Panc1 (cell line): ENCODE measurements at regions not wholly inside any gene's neighbourhood (a gene's known extent, or its start where the extent isn't known, plus 50 kb on each side); places are given as distances from the start of the nearest gene placed in this dataset.

Source experiments
- ATAC-seq: fragments of 200-7000 bp; cut with Tn5 transposase; 2 replicates; pipeline ENCODE4 v1.9.1; 2020; ENCODE audit warnings: mild to moderate bottlenecking, moderate library complexity
- BruUV-seq: library from RNA; stranded (reverse); fragments of 400-500 nt; replicated peaks from 2 replicates; lab custom pipeline; 2021; lab: Mats Ljungman, UMichigan
- CTCF ChIA-PET: fragments of 300-600 bp; sonication (Branson Sonifier 250); formaldehyde crosslinking; loops from one replicate; lab custom pipeline; 2022; ENCODE audit warnings: antibody characterized with exemption; lab: Charles Lee
- POLR2A ChIA-PET: fragments of 300-600 bp; sonication (Branson Sonifier 250); formaldehyde crosslinking; loops from one replicate; lab custom pipeline; 2022; ENCODE audit warnings: antibody characterized with exemption; lab: Charles Lee
- DNase-seq: peaks from one replicate; pipeline ENCODE4 v3.0.0-alpha.2; 2010; ENCODE audit warnings: low read depth, low spot score
- H3K27ac ChIP-seq: 2 replicates; pipeline ENCODE4 v1.5.1; 2011; ENCODE audit warnings: mild to moderate bottlenecking, low read length, inconsistent platforms
- H3K27me3 ChIP-seq: fragments of 200-500 bp; sonication (Bioruptor generic); 2 replicates; pipeline ENCODE4 v1.6.0; 2014; ENCODE audit warnings: low read length, inconsistent platforms; ENCODE audit not compliant: control insufficient read depth, insufficient read depth
- H3K36me3 ChIP-seq: fragments of 200-500 bp; sonication (Bioruptor generic); 2 replicates; pipeline ENCODE4 v1.5.1; 2014; ENCODE audit warnings: inconsistent platforms, mild to moderate bottlenecking, low read length, moderate library complexity; ENCODE audit not compliant: control insufficient read depth, insufficient read depth
- H3K4me1 ChIP-seq: 2 replicates; pipeline ENCODE4 v1.5.1; 2011; ENCODE audit warnings: inconsistent platforms, mild to moderate bottlenecking, low read length, moderate library complexity; ENCODE audit not compliant: control insufficient read depth, insufficient read depth
- H3K4me3 ChIP-seq, 2 experiments: 2 replicates each; pipeline ENCODE4 v1.5.1; 2011 to 2012; ENCODE audit warnings: low read depth in 2 of 2, low read length in 2 of 2, mild to moderate bottlenecking in 2 of 2, inconsistent platforms in 1 of 2, moderate library complexity in 1 of 2
- H3K9me3 ChIP-seq: fragments of 200-500 bp; sonication (Bioruptor generic); 2 replicates; pipeline ENCODE4 v1.5.1; 2014; ENCODE audit warnings: low read depth, mild to moderate bottlenecking, inconsistent platforms, low read length, moderate library complexity; ENCODE audit not compliant: control insufficient read depth, insufficient read depth
- CTCF ChIP-seq: fragments of 450-650 bp; IDR thresholded peaks from 2 replicates; pipeline ENCODE4 v1.5.1; 2017; ENCODE audit warnings: mild to moderate bottlenecking
- POLR2AphosphoS5 ChIP-seq: IDR thresholded peaks from 2 replicates; pipeline ENCODE4 v1.6.1; 2012; ENCODE audit warnings: mild to moderate bottlenecking, low read depth, low read length, moderate library complexity
- REST ChIP-seq, 2 experiments: IDR thresholded peaks; 2 replicates each; pipeline ENCODE4 v1.6.1; 2011 to 2012; ENCODE audit warnings: low read depth in 2 of 2, control low read depth in 1 of 2, low read length in 1 of 2, mild to moderate bottlenecking in 1 of 2, moderate library complexity in 1 of 2; ENCODE audit not compliant: insufficient read depth in 1 of 2
- SIN3A ChIP-seq: IDR thresholded peaks from 2 replicates; pipeline ENCODE4 v1.6.1; 2012; ENCODE audit warnings: low read depth, mild to moderate bottlenecking, low read length, moderate library complexity, borderline replicate concordance; ENCODE audit not compliant: insufficient read depth
- TCF7L2 ChIP-seq: IDR thresholded peaks from 2 replicates; pipeline ENCODE4 v1.6.1; 2011; ENCODE audit warnings: mild to moderate bottlenecking, low read depth, low read length, inconsistent platforms
- in situ Hi-C: cut with HindIII; loops from 2 replicates; pipeline ENCODE4 v1.10.0; 2016; ENCODE audit warnings: low sequenced_read_pairs, low pct_unique_long_range_greater_than_20kb
- intact Hi-C: fragments of 100-400 bp; cut with micrococcal nuclease; formaldehyde crosslinking; loops from one replicate; pipeline ENCODE4 v1.10.0; 2022; ENCODE audit not compliant: unreplicated experiment

DNA sequence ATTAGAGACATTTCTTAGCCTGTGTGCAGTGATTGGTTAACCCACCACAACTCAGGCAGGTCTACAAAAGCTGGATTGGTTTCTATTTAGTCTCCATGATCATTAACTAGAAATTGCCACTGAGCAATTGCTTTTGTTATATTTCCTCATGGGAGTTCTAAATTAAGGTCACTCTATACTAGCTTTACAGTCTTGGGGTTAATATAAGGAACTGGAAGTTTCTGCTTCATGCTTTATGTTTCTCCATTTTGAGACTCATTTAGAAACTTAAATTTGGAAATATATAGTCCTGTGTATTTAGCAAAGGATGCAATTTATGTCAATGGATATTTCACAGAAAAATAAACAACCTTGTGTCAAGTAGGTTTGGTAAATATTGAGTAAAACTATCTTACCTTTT lies 137.5 kb downstream of the HLX start:
- in situ Hi-C loops = no loop called here
- Histone ChIP-seq H3K9me3 (no peaks in the 10 kb centered on the region), H3K36me3 (no peaks in the 10 kb centered on the region), H3K4me1 (no peaks in the 10 kb centered on the region), H3K4me3 (no peak overlapping the region), H3K27me3 (no peaks in the 10 kb centered on the region), H3K27ac (no peak overlapping the region)
- ATAC-seq = no peak
- no peak for TF ChIP-seq CTCF
- no peak for TF ChIP-seq POLR2AphosphoS5
- TF ChIP-seq SIN3A = no peak
- no peak for TF ChIP-seq TCF7L2
- no peak for TF ChIP-seq REST (IDR thresholded peaks at IDR 0.05; ENCODE audit: insufficient read depth in 1 of 2, low read depth in 2 of 2, low read length in 1 of 2)
- no TSS peak for BruUV-seq
- CTCF ChIA-PET = no interaction called here
- DNase-seq = no peak
- POLR2A ChIA-PET = no interaction called here
- intact Hi-C loops = no loop called here

DNA sequence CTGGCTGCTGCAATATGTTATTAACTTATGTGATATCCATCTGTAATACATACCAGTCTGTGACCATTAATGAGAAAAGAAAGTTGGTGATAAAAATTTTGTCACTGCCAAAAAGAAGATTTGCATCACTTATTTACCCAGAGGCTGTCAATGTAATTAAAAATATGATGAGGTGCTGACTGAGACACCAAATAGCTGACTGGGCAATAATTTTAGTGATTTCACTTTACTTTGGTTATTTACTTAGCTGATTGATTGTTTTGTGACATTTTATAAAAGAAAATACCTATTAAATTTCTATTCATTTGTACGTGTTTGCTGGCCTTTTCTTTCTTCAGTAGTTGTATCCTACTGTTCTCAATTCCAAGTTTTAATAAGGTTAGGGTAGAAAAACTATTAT lies 139.2 kb downstream of the HLX start:
- Histone ChIP-seq H3K4me1 (no peaks in the 10 kb centered on the region), H3K4me3 (no peak overlapping the region), H3K9me3 (no peaks in the 10 kb centered on the region), H3K27me3 (no peaks in the 10 kb centered on the region), H3K36me3 (no peaks in the 10 kb centered on the region), H3K27ac (no peak overlapping the region)
- in situ Hi-C loops (no loop called here), intact Hi-C loops (no loop called here)
- ATAC-seq = no peak
- CTCF ChIA-PET = no interaction called here
- POLR2A ChIA-PET = no interaction called here
- TF ChIP-seq CTCF (no peak), POLR2AphosphoS5 (no peak), SIN3A (no peak), REST (IDR thresholded peaks at IDR 0.05; ENCODE audit: insufficient read depth in 1 of 2, low read depth in 2 of 2, low read length in 1 of 2) (no peak), TCF7L2 (no peak)
- no peak for DNase-seq
- BruUV-seq = no TSS peak
